ENCODE measurements at regions not wholly inside any gene's neighbourhood (a gene's known extent, or its start where the extent isn't known, plus 50 kb on each side); places are given as distances from the start of the nearest gene placed in this dataset.

GRCh38 chr3:194536871-194537637 lies 50.3 kb upstream of the ATP13A3 start (continued):
- TF ChIP-seq CBX1 (IDR thresholded peaks at IDR 0.05; ENCODE audit: low read depth), result no peak
- peak; percentile 88 for TF ChIP-seq NFE2L2 (IDR thresholded peaks at IDR 0.05; ENCODE audit: low read length)
- no peak for TF ChIP-seq ZNF570 (CRISPR knock-in tag; IDR thresholded peaks at IDR 0.05; ENCODE audit: borderline replicate concordance)
- TF ChIP-seq, protein P1, sequence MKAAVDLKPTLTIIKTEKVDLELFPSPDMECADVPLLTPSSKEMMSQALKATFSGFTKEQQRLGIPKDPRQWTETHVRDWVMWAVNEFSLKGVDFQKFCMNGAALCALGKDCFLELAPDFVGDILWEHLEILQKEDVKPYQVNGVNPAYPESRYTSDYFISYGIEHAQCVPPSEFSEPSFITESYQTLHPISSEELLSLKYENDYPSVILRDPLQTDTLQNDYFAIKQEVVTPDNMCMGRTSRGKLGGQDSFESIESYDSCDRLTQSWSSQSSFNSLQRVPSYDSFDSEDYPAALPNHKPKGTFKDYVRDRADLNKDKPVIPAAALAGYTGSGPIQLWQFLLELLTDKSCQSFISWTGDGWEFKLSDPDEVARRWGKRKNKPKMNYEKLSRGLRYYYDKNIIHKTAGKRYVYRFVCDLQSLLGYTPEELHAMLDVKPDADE (CRISPR knock-in tag; IDR thresholded peaks at IDR 0.05), result no peak
- no peak for TF ChIP-seq CREB3 (CRISPR knock-in tag; IDR thresholded peaks at IDR 0.05)
- TF ChIP-seq NR2F1 (CRISPR knock-in tag; IDR thresholded peaks at IDR 0.05), result no peak
- TF ChIP-seq ZNF556 (CRISPR knock-in tag; IDR thresholded peaks at IDR 0.05; ENCODE audit: borderline replicate concordance), result no peak
- no peak for TF ChIP-seq KAT2B (IDR thresholded peaks at IDR 0.05; ENCODE audit: borderline replicate concordance, low read depth, low read length)
- TF ChIP-seq ARHGAP35 (CRISPR knock-in tag; IDR thresholded peaks at IDR 0.05; ENCODE audit: borderline replicate concordance), result peak; percentile 64; the same call in 1 of the 2 replicates
- peak; percentile 25; the same call in 1 of the 2 replicates for TF ChIP-seq ZNF264 (CRISPR knock-in tag; IDR thresholded peaks at IDR 0.05)
- no peak for TF ChIP-seq ZBTB7A (CRISPR knock-in tag; IDR thresholded peaks at IDR 0.05)
- no peak for TF ChIP-seq JUND (CRISPR knock-in tag; IDR thresholded peaks at IDR 0.05)
- no peak for TF ChIP-seq PRPF4 (IDR thresholded peaks at IDR 0.05; ENCODE audit: low read depth, low read length, poor library complexity, severe bottlenecking)
- no peak for TF ChIP-seq ZNF776 (CRISPR knock-in tag; IDR thresholded peaks at IDR 0.05)
- TF ChIP-seq ZSCAN21 (CRISPR knock-in tag; IDR thresholded peaks at IDR 0.05; ENCODE audit: borderline replicate concordance), result no peak
- no peak for TF ChIP-seq ZNF460 (CRISPR knock-in tag; IDR thresholded peaks at IDR 0.05; ENCODE audit: borderline replicate concordance)
- no peak for TF ChIP-seq PLSCR1 (CRISPR knock-in tag; IDR thresholded peaks at IDR 0.05; ENCODE audit: borderline replicate concordance)
- peak; percentile 73 for TF ChIP-seq PHF21A (CRISPR knock-in tag; IDR thresholded peaks at IDR 0.05)
- TF ChIP-seq BRCA1 (CRISPR knock-in tag; IDR thresholded peaks at IDR 0.05), result no peak
- TF ChIP-seq AKAP8 (CRISPR knock-in tag; IDR thresholded peaks at IDR 0.05), result no peak
- no peak for TF ChIP-seq ZSCAN25 (CRISPR knock-in tag; IDR thresholded peaks at IDR 0.05)
- no peak for TF ChIP-seq ZNF761 (CRISPR knock-in tag; conservative IDR thresholded peaks at IDR 0.05)
- no peak for TF ChIP-seq SUZ12 (IDR thresholded peaks at IDR 0.05; ENCODE audit: low read depth, low read length)
- TF ChIP-seq, protein P2, sequence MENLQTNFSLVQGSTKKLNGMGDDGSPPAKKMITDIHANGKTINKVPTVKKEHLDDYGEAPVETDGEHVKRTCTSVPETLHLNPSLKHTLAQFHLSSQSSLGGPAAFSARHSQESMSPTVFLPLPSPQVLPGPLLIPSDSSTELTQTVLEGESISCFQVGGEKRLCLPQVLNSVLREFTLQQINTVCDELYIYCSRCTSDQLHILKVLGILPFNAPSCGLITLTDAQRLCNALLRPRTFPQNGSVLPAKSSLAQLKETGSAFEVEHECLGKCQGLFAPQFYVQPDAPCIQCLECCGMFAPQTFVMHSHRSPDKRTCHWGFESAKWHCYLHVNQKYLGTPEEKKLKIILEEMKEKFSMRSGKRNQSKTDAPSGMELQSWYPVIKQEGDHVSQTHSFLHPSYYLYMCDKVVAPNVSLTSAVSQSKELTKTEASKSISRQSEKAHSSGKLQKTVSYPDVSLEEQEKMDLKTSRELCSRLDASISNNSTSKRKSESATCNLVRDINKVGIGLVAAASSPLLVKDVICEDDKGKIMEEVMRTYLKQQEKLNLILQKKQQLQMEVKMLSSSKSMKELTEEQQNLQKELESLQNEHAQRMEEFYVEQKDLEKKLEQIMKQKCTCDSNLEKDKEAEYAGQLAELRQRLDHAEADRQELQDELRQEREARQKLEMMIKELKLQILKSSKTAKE (CRISPR knock-in tag; IDR thresholded peaks at IDR 0.05; ENCODE audit: borderline replicate concordance), result no peak
- 0 out of 2 replicates have a peak, but pooled peaks have one; percentile 26 for TF ChIP-seq POLR2G (IDR thresholded peaks at IDR 0.05; ENCODE audit: low read depth, low read length)
- no peak for TF ChIP-seq ZBTB3 (CRISPR knock-in tag; IDR thresholded peaks at IDR 0.05; ENCODE audit: borderline replicate concordance, low read depth)
